AG04449 (cell line): ENCODE measurements at regions not wholly inside any gene's neighbourhood (a gene's known extent, or its start where the extent isn't known, plus 50 kb on each side); places are given as distances from the start of the nearest gene placed in this dataset.

ENCODE experiments used
- CTCF ChIA-PET: fragments of 350-600 bp; formaldehyde crosslinking; extraction: SDS; loops from one replicate; lab custom pipeline; 2021; ENCODE audit warnings: antibody characterized with exemption; lab: Yijun Ruan, JAX
- POLR2A ChIA-PET: fragments of 400-600, 350-600 bp; formaldehyde crosslinking; extraction: SDS; loops from one replicate; lab custom pipeline; 2020; ENCODE audit warnings: antibody characterized with exemption, inconsistent platforms; lab: Yijun Ruan, JAX
- DNase-seq: peaks from one replicate; pipeline ENCODE4 v3.0.0-alpha.2; 2010; ENCODE audit warnings: low read depth, low spot score
- H3K4me3 ChIP-seq: 2 replicates; pipeline ENCODE4 v1.5.1; 2011; ENCODE audit warnings: low read depth, mild to moderate bottlenecking, control low read depth, low read length
- CTCF ChIP-seq: IDR thresholded peaks from one replicate; pipeline ENCODE4 v1.5.1; 2011; ENCODE audit warnings: mild to moderate bottlenecking, moderate library complexity, low read length, control low read depth, inconsistent platforms; ENCODE audit not compliant: insufficient read depth; ENCODE audit errors: missing control alignments

- DNase-seq = no peak
- POLR2A ChIA-PET = no interaction called here
- H3K4me3 ChIP-seq = no peak overlapping the region
- CTCF ChIA-PET = no interaction called here
- no peak for TF ChIP-seq CTCF
Observed at GRCh38 chr12:19070341-19070740, 59.2 kb upstream of the PLEKHA5 start.

GRCh38 chr12:19074700-19075099, 54.8 kb upstream of the PLEKHA5 start:
- H3K4me3 ChIP-seq = no peak overlapping the region
- ChIA-PET POLR2A (no interaction called here), CTCF (interaction anchor here (0.7 kb wide), 1 partner anchor 24 kb away, joined by 3 read pairs; no protein-coding TSS in a partner anchor)
- DNase-seq = no peak
- TF ChIP-seq CTCF = no peak

GRCh38 chr12:19075711-19076340, 53.7 kb upstream of the PLEKHA5 start:
- no peak overlapping the region for H3K4me3 ChIP-seq
- DNase-seq = no peak
- POLR2A ChIA-PET = no interaction called here
- CTCF ChIA-PET = no interaction called here
- TF ChIP-seq CTCF = no peak
